Panc1 (cell line): ENCODE measurements at regions not wholly inside any gene's neighbourhood (a gene's known extent, or its start where the extent isn't known, plus 50 kb on each side); places are given as distances from the start of the nearest gene placed in this dataset.

Experiments used
- ATAC-seq: fragments of 200-7000 bp; cut with Tn5 transposase; 2 replicates; pipeline ENCODE4 v1.9.1; 2020; ENCODE audit warnings: mild to moderate bottlenecking, moderate library complexity
- BruUV-seq: library from RNA; stranded (reverse); fragments of 400-500 nt; replicated peaks from 2 replicates; lab custom pipeline; 2021; lab: Mats Ljungman, UMichigan
- CTCF ChIA-PET: fragments of 300-600 bp; sonication (Branson Sonifier 250); formaldehyde crosslinking; loops from one replicate; lab custom pipeline; 2022; ENCODE audit warnings: antibody characterized with exemption; lab: Charles Lee
- POLR2A ChIA-PET: fragments of 300-600 bp; sonication (Branson Sonifier 250); formaldehyde crosslinking; loops from one replicate; lab custom pipeline; 2022; ENCODE audit warnings: antibody characterized with exemption; lab: Charles Lee
- DNase-seq: peaks from one replicate; pipeline ENCODE4 v3.0.0-alpha.2; 2010; ENCODE audit warnings: low read depth, low spot score
- H3K27ac ChIP-seq: 2 replicates; pipeline ENCODE4 v1.5.1; 2011; ENCODE audit warnings: mild to moderate bottlenecking, low read length, inconsistent platforms
- H3K27me3 ChIP-seq: fragments of 200-500 bp; sonication (Bioruptor generic); 2 replicates; pipeline ENCODE4 v1.6.0; 2014; ENCODE audit warnings: low read length, inconsistent platforms; ENCODE audit not compliant: control insufficient read depth, insufficient read depth
- H3K36me3 ChIP-seq: fragments of 200-500 bp; sonication (Bioruptor generic); 2 replicates; pipeline ENCODE4 v1.5.1; 2014; ENCODE audit warnings: inconsistent platforms, mild to moderate bottlenecking, low read length, moderate library complexity; ENCODE audit not compliant: control insufficient read depth, insufficient read depth
- H3K4me1 ChIP-seq: 2 replicates; pipeline ENCODE4 v1.5.1; 2011; ENCODE audit warnings: inconsistent platforms, mild to moderate bottlenecking, low read length, moderate library complexity; ENCODE audit not compliant: control insufficient read depth, insufficient read depth
- H3K4me3 ChIP-seq, 2 experiments: 2 replicates each; pipeline ENCODE4 v1.5.1; 2011 to 2012; ENCODE audit warnings: low read depth in 2 of 2, low read length in 2 of 2, mild to moderate bottlenecking in 2 of 2, inconsistent platforms in 1 of 2, moderate library complexity in 1 of 2
- H3K9me3 ChIP-seq: fragments of 200-500 bp; sonication (Bioruptor generic); 2 replicates; pipeline ENCODE4 v1.5.1; 2014; ENCODE audit warnings: low read depth, mild to moderate bottlenecking, inconsistent platforms, low read length, moderate library complexity; ENCODE audit not compliant: control insufficient read depth, insufficient read depth
- POLR2AphosphoS5 ChIP-seq: IDR thresholded peaks from 2 replicates; pipeline ENCODE4 v1.6.1; 2012; ENCODE audit warnings: mild to moderate bottlenecking, low read depth, low read length, moderate library complexity
- SIN3A ChIP-seq: IDR thresholded peaks from 2 replicates; pipeline ENCODE4 v1.6.1; 2012; ENCODE audit warnings: low read depth, mild to moderate bottlenecking, low read length, moderate library complexity, borderline replicate concordance; ENCODE audit not compliant: insufficient read depth
- TCF7L2 ChIP-seq: IDR thresholded peaks from 2 replicates; pipeline ENCODE4 v1.6.1; 2011; ENCODE audit warnings: mild to moderate bottlenecking, low read depth, low read length, inconsistent platforms
- in situ Hi-C: cut with HindIII; loops from 2 replicates; pipeline ENCODE4 v1.10.0; 2016; ENCODE audit warnings: low sequenced_read_pairs, low pct_unique_long_range_greater_than_20kb
- intact Hi-C: fragments of 100-400 bp; cut with micrococcal nuclease; formaldehyde crosslinking; loops from one replicate; pipeline ENCODE4 v1.10.0; 2022; ENCODE audit not compliant: unreplicated experiment
- TF ChIP-seq, protein P1 (sequence below): fragments of 450-650 bp; IDR thresholded peaks from 2 replicates; pipeline ENCODE4 v1.5.1; 2017; ENCODE audit warnings: mild to moderate bottlenecking
- TF ChIP-seq, protein P2 (sequence below), 2 experiments: IDR thresholded peaks; 2 replicates each; pipeline ENCODE4 v1.6.1; 2011 to 2012; ENCODE audit warnings: low read depth in 2 of 2, control low read depth in 1 of 2, low read length in 1 of 2, mild to moderate bottlenecking in 1 of 2, moderate library complexity in 1 of 2; ENCODE audit not compliant: insufficient read depth in 1 of 2

DNA sequence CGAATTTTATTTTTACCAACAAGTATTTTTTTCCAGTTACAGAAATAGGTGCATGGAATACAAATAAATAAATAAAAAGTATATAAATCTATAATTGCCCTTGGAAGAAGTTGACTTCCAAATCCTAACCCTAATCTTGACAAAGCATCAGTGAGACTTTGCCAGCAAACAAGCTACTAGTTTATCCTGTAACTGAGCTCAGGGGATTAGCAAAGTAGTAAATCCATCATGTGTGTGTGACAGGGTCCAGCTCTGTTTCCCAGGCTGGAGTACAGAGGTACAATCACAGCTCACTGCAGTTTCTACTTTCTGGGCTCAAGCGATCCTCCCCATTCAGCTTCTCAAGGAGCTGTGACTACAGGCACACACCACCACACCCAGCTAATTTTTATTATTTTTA, 948.0 kb upstream of the CNTNAP5 start:
- DNase-seq (no peak), ATAC-seq (no peak)
- CTCF ChIA-PET = no interaction called here
- POLR2A ChIA-PET = no interaction called here
- no peaks in the 10 kb centered on the region for H3K36me3 ChIP-seq
- H3K27ac ChIP-seq = no peak overlapping the region
- TF ChIP-seq TCF7L2 (no peak), SIN3A (no peak), POLR2AphosphoS5 (no peak)
- TF ChIP-seq, protein P1, sequence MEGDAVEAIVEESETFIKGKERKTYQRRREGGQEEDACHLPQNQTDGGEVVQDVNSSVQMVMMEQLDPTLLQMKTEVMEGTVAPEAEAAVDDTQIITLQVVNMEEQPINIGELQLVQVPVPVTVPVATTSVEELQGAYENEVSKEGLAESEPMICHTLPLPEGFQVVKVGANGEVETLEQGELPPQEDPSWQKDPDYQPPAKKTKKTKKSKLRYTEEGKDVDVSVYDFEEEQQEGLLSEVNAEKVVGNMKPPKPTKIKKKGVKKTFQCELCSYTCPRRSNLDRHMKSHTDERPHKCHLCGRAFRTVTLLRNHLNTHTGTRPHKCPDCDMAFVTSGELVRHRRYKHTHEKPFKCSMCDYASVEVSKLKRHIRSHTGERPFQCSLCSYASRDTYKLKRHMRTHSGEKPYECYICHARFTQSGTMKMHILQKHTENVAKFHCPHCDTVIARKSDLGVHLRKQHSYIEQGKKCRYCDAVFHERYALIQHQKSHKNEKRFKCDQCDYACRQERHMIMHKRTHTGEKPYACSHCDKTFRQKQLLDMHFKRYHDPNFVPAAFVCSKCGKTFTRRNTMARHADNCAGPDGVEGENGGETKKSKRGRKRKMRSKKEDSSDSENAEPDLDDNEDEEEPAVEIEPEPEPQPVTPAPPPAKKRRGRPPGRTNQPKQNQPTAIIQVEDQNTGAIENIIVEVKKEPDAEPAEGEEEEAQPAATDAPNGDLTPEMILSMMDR = no peak
- TF ChIP-seq, protein P2, sequence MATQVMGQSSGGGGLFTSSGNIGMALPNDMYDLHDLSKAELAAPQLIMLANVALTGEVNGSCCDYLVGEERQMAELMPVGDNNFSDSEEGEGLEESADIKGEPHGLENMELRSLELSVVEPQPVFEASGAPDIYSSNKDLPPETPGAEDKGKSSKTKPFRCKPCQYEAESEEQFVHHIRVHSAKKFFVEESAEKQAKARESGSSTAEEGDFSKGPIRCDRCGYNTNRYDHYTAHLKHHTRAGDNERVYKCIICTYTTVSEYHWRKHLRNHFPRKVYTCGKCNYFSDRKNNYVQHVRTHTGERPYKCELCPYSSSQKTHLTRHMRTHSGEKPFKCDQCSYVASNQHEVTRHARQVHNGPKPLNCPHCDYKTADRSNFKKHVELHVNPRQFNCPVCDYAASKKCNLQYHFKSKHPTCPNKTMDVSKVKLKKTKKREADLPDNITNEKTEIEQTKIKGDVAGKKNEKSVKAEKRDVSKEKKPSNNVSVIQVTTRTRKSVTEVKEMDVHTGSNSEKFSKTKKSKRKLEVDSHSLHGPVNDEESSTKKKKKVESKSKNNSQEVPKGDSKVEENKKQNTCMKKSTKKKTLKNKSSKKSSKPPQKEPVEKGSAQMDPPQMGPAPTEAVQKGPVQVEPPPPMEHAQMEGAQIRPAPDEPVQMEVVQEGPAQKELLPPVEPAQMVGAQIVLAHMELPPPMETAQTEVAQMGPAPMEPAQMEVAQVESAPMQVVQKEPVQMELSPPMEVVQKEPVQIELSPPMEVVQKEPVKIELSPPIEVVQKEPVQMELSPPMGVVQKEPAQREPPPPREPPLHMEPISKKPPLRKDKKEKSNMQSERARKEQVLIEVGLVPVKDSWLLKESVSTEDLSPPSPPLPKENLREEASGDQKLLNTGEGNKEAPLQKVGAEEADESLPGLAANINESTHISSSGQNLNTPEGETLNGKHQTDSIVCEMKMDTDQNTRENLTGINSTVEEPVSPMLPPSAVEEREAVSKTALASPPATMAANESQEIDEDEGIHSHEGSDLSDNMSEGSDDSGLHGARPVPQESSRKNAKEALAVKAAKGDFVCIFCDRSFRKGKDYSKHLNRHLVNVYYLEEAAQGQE (IDR thresholded peaks at IDR 0.05; ENCODE audit: insufficient read depth in 1 of 2, low read depth in 2 of 2, low read length in 1 of 2) = no peak
- no peak overlapping the region for H3K4me3 ChIP-seq
- H3K9me3 ChIP-seq = no peaks in the 10 kb centered on the region
- H3K4me1 ChIP-seq = no peaks in the 10 kb centered on the region
- no TSS peak for BruUV-seq
- H3K27me3 ChIP-seq = no peaks in the 10 kb centered on the region
- intact Hi-C loops (no loop called here), in situ Hi-C loops (no loop called here)

DNA sequence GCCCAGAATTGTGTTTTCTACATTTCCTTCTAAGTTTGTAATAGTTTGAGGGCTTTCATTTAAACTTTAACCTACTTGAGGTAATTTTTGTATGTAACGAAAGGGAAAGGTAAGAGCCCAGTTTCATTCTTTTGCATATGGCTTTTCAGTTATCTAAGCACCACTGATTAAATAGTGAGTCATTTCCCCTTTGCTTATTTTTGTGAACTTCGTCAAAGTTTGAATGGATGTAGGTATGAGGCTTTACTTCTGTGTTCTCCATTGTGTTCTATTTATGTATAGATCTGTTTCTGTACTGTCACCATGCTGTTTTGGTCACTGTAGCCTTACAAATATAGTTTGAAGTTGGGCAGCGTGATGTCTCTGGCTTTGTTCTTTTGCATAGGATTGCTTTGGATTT, 944.8 kb upstream of the CNTNAP5 start:
- ChIA-PET CTCF (no interaction called here), POLR2A (no interaction called here)
- H3K4me1 ChIP-seq = no peaks in the 10 kb centered on the region
- H3K9me3 ChIP-seq = no peaks in the 10 kb centered on the region
- no TSS peak for BruUV-seq
- ATAC-seq (no peak), DNase-seq (no peak)
- no peak overlapping the region for H3K27ac ChIP-seq
- no peaks in the 10 kb centered on the region for H3K36me3 ChIP-seq
- TF ChIP-seq, protein P1 = no peak
- TF ChIP-seq TCF7L2 (no peak), POLR2AphosphoS5 (no peak), SIN3A (no peak)
- TF ChIP-seq, protein P2 (IDR thresholded peaks at IDR 0.05; ENCODE audit: insufficient read depth in 1 of 2, low read depth in 2 of 2, low read length in 1 of 2) = no peak
- H3K27me3 ChIP-seq = no peaks in the 10 kb centered on the region
- H3K4me3 ChIP-seq = no peak overlapping the region
- intact Hi-C loops (no loop called here), in situ Hi-C loops (no loop called here)
